NCI-H2107 (cell line): ENCODE measurements at regions not wholly inside any gene's neighbourhood (a gene's known extent, or its start where the extent isn't known, plus 50 kb on each side); places are given as distances from the start of the nearest gene placed in this dataset.

Experiments used
- DNase-seq: peaks from one replicate; lab custom pipeline; 2025; lab: John Stamatoyannopoulos, UW

GRCh38 chr4:171162478-171162877 is 650.7 kb upstream of the GALNTL6 start:
- DNase-seq, result no peak

- DNase-seq, result no peak
Observed at GRCh38 chr4:171157462-171158082, 655.6 kb upstream of the GALNTL6 start.

DNA sequence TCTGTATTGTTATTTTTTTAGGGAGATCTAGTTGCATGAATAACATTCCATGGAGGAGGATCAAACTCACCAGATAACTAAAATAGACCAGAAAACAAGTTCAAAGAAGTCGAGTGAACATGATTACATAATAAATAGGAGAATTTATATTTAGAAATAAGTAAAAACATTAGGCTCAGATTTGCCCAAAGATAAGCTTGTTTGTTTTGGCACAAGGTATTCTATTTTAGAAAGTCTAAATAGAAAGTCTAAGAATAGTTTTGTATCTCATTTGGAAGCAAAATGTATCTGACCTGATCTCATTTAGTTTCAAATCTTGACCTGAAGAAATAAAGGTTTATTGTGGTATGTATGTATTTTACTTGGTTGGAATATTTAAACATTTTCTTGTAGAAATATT is 670.6 kb upstream of the GALNTL6 start:
- DNase-seq, result no peak

- no peak for DNase-seq
Observed at GRCh38 chr4:171142045-171142444, 671.2 kb upstream of the GALNTL6 start.

- DNase-seq, result no peak
Observed at GRCh38 chr4:171130256-171130801, 682.9 kb upstream of the GALNTL6 start.

- DNase-seq, result no peak
Observed at GRCh38 chr4:171118091-171118490, 695.1 kb upstream of the GALNTL6 start.

DNA sequence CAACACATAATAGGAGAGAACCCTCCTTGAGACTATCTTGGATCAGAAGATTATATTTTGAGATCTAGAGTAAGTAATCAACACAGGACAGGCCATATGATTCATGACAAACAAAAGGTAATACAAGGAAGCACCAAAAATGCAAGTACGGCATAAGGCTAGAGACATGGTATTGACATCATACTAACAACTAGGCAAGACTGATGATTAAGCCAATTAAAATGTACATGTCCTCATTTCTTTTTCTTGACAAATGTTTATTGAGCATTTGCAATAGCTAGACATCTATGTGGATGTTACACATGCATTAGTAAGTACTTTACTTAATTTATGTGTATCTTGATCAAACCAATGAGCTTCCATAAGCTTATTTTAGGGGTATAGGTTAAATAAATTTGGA is 695.7 kb upstream of the GALNTL6 start:
- DNase-seq, result no peak

DNA sequence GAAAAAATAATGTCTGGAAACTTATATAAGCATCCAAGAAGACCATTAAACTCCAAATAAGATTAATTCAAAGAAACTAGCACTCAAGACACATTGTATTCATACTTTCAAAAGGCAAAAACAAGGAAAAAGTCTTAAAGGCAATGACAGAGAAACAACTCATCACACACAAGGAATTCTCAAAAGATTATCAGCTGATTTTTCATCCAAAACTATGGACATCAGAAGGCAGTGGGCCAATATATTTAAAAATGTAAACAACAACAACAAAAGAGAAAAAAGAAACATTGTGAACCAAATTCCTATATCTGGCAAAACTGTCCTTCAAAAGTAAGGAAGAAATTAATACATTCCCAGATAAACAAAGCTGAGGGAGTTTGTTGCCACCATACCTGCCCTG is 711.4 kb upstream of the GALNTL6 start:
- DNase-seq, result no peak

GRCh38 chr4:171087089-171087488 is 726.1 kb upstream of the GALNTL6 start:
- no peak for DNase-seq

DNA sequence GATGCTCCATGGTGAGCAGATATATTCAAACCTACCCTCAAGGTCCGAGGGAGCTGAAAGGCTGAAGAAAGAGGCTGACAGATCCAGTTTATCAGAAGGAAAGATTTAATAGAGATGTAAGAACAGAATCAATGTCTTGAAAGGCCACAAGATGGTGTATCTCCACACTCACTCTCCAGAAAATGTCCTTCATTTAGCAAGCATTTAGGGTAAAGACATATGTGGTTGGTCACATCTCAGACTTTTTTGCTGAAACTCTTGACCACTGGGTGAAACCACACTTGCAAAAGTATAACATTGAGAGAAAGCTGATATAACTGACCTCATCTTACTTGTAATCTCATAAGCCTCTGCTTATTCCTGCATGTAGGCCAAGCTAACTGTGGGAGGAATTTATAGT is 745.8 kb upstream of the GALNTL6 start:
- no peak for DNase-seq

- no peak for DNase-seq
Observed at GRCh38 chr4:171049380-171049779, 763.8 kb upstream of the GALNTL6 start.

DNA sequence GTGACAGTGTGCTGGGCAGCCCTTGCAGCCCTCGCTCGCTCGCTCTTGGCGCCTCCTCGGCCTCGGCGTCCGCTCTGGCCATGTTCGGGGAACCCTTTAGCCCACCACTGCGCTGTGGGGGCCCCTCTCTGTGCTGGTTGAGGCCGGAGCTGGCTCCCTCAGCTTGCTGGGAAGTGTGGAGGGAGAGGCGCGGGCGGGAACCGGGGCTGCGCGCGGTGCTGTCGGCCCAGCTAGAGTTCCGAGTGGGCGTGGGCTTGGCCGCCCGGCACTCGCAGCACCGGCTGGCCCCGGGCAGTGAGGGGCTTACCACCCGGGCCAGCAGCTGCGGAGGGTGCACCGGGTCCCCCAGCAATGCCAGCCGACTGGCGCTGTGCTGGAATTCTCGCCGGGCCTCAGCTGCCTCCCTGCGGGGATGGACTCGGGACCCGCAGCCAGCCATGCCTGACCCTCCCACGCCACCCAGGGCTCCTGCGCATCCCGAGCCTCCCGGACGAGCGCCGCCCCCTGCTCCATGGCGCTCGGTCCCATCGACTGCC is 770.1 kb upstream of the GALNTL6 start:
- DNase-seq, result no peak

- no peak for DNase-seq
Observed at GRCh38 chr4:171035909-171036308, 777.3 kb upstream of the GALNTL6 start.

GRCh38 chr4:171031338-171031737 is 781.9 kb upstream of the GALNTL6 start:
- DNase-seq, result no peak

DNA sequence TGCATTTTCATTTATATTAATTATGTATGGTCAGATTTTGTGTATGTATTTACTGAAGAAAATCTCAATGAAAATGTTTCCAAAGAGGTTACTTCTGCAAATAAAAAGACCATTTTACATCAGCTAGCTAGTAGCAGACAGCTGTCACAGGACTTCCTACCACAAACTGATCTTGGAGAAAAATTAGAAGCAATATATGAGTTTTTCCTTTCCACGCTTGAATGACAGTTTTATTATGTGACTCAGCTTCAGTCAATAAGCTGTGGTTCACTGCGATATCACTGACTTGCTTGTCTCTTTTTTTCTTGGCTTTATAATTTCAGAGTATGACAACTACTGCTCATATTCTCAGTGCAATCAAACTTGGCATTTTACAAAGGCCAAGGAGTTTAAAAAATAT is 787.4 kb upstream of the GALNTL6 start:
- no peak for DNase-seq

DNA sequence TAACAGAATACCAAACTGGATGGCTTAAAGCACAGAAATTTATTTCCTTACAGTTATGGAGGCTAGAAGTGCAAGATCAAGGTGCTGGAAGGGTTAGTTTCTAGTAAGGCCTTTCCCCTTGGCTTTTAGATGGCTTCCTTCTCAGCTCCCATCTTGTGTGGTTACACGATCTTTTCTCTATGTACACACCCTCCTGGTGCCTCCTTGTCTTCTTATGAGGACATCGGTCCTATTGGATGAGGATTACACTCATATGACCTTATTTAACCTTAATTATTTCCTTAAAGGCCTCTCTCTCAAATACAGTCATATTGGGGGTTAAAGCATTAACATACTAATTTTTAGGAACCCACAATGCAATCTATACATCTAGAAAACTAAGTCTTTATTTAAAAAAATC is 787.9 kb upstream of the GALNTL6 start:
- DNase-seq, result no peak

- no peak for DNase-seq
Observed at GRCh38 chr4:171024720-171025303, 788.4 kb upstream of the GALNTL6 start.

DNA sequence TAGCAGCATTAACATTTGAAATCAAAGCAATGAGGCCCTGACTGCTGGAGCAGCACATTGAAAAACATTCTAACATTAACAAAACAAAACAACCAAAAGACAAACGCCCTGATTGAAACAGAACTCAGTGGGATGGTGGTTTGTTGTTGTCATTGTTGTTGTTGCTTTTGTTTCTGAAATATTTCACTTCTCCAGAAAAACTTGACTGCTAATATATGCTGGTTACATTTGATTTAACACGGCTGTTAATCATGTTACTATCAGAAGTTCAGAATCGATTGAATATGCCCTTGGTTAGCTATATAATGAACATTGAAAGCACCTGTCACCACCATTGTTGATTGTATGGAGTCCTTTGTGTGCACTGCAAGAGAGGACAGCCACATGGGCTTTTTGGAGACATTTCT is 790.4 kb upstream of the GALNTL6 start:
- DNase-seq, result no peak

DNA sequence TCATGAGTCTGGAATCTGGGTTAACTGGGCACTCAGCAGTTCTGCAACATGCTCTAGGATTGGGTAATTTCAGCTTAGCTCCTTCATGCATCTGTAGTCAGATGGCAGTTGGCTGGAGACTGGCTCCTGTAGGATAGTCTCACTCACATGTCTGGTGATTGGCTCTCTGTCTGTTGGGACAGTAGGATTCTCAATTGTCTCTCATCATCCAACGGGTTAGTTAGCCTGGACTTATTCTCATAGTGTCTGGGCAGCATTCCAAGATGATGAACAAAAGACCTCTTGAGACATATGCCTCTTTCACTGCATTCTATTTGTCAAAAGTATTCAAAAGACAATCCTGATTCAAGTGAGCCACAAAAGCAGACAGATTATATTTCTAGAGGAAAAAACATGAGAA is 795.6 kb upstream of the GALNTL6 start:
- DNase-seq, result no peak

- DNase-seq, result no peak
Observed at GRCh38 chr4:171016145-171016544, 797.1 kb upstream of the GALNTL6 start.

DNA sequence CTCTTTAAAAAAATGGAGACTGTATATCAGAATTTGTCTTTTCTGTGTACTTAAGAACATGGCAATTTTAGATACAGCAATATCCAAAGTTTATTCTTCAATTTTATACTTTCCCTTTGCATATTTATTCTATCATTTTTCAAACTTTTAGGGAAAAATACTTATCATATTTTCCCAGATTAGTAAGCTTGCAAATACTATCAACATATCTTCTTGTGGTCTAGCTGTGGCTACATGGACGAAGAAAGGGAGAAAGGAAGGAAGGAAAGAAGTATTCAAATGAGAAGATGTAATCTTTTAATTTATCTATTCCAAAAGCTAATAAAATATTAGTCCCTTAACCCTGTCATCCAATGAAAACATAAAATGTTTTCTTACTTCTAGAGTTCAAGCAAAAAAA is 797.8 kb upstream of the GALNTL6 start:
- DNase-seq, result no peak

DNA sequence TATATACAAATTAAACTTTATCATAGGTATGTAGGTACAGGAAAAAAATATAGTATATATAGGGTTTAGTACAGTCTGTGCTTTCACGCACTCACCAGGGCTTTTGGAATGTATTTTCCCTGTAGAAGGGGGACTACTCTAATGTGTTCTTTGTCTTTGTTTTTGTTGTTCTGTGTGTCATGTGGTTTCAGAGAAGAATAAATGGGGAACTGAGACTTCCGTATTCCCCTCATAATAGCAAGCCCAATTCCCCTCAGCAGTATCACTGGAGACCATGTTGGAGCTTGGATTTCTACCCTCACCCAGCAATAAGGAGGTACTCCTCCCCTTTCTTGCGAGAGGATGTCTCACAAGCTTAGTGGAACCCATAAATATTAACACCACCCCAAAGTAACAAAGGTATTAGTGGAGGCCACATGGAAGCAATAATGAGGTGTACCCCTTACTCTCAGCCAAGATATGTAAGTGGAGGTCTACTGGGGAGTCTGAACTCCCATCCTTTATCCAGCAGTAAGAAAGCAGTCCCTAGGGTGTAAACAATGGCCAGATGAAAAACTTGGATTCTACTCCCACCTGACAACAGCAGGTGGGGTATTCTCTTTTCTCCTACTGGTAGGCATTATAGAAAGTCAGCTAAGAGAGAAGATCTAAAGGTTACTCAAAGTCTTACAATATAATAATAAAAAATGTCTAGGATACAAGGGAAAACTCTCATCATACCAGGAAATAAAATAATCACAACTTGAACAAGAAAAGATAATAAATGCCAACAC is 805.4 kb upstream of the GALNTL6 start:
- no peak for DNase-seq

DNA sequence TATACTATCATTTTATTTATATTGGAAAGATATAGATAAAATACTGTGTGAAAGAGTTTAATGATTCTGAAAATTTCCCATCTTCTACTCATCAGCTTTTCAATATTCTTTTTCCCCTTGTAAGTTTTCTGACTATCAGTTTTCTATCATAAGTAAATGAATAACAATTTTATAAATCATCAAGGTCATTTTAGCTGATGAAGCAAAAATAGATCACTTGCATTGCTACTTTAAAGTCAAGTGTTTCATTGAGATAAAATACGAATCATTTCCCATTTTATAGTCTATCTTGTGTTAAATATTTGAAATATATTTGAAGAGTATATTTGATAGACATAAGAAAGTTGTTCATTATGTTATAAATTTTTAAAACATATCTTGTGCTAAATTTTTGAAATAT is 811.0 kb upstream of the GALNTL6 start:
- no peak for DNase-seq
